Lower lobe of right lung (tissue), 2 donors: ENCODE measurements at regions not wholly inside any gene's neighbourhood (a gene's known extent, or its start where the extent isn't known, plus 50 kb on each side); places are given as distances from the start of the nearest gene placed in this dataset.
"Not testable (repeated sequence)": the region's sequence is repeated elsewhere in the genome, so short reads cannot be mapped to it uniquely, and the experiment has no call there.

Experiments
- ATAC-seq, 2 donors: fragments of 200-7000 bp; cut with Tn5 transposase; one replicate each; pipeline ENCODE4 v1.9.1; 2020 to 2022; ENCODE audit warnings: mild to moderate bottlenecking in 2 of 2, moderate library complexity in 2 of 2
- DNase-seq: peaks from one replicate; pipeline ENCODE4 v3.0.0-alpha.2; 2020
- H3K27ac ChIP-seq: fragments of 200-600 bp; one replicate; pipeline ENCODE4 v1.8.0; 2022
- H3K27me3 ChIP-seq: fragments of 200-600 bp; one replicate; pipeline ENCODE4 v1.8.0; 2022; ENCODE audit warnings: low read depth
- H3K36me3 ChIP-seq: fragments of 200-600 bp; one replicate; pipeline ENCODE4 v1.8.0; 2022; ENCODE audit warnings: mild to moderate bottlenecking
- H3K4me1 ChIP-seq: fragments of 200-600 bp; one replicate; pipeline ENCODE4 v1.8.0; 2022
- H3K4me3 ChIP-seq: fragments of 200-600 bp; one replicate; pipeline ENCODE4 v1.8.0; 2022; ENCODE audit warnings: mild to moderate bottlenecking
- H3K9me3 ChIP-seq: fragments of 200-600 bp; one replicate; pipeline ENCODE4 v1.8.0; 2022
- intact Hi-C: fragments of 100-400 bp; cut with DNase I; formaldehyde crosslinking; loops from one replicate; pipeline ENCODE4 v1.11.0; 2022
- TF ChIP-seq, protein P1 (sequence below): fragments of 200-600 bp; IDR thresholded peaks from one replicate; pipeline ENCODE4 v1.8.0; 2022; ENCODE audit warnings: antibody characterized with exemption, mild to moderate bottlenecking
- donor health status: DM: no; HTN: yes; CAD: no; lungs with severe emphysema.

DNA sequence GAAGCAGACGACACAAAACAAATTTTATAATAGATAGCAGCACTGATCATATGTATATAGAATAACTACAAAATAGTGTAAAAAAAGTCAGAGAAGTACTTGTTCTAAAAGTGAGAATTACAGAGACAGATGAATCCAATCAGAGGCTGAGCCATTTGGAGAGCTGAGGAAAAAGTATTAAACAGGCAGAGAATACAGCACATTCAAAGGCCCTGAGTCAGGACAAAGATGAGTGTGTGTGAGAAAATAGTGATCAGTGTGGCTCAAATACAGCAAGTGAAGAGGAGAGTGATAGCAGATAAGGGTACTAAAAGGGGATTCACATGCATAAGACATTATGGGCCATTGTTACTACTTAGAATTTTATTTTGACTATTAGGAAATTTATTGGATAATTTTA, 430.6 kb upstream of the BRINP3 start:
- H3K4me3 ChIP-seq, result no peak overlapping the region
- H3K4me1 ChIP-seq, result no peaks in the 10 kb centered on the region
- H3K27ac ChIP-seq, result no peak overlapping the region
- no peaks in the 10 kb centered on the region for H3K36me3 ChIP-seq
- ATAC-seq (no peak), DNase-seq (no peak)
- intact Hi-C loops, result no loop called here
- TF ChIP-seq, protein P1, sequence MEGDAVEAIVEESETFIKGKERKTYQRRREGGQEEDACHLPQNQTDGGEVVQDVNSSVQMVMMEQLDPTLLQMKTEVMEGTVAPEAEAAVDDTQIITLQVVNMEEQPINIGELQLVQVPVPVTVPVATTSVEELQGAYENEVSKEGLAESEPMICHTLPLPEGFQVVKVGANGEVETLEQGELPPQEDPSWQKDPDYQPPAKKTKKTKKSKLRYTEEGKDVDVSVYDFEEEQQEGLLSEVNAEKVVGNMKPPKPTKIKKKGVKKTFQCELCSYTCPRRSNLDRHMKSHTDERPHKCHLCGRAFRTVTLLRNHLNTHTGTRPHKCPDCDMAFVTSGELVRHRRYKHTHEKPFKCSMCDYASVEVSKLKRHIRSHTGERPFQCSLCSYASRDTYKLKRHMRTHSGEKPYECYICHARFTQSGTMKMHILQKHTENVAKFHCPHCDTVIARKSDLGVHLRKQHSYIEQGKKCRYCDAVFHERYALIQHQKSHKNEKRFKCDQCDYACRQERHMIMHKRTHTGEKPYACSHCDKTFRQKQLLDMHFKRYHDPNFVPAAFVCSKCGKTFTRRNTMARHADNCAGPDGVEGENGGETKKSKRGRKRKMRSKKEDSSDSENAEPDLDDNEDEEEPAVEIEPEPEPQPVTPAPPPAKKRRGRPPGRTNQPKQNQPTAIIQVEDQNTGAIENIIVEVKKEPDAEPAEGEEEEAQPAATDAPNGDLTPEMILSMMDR, result no peak
- H3K9me3 ChIP-seq, result no peaks in the 10 kb centered on the region
- no peaks in the 10 kb centered on the region for H3K27me3 ChIP-seq

DNA sequence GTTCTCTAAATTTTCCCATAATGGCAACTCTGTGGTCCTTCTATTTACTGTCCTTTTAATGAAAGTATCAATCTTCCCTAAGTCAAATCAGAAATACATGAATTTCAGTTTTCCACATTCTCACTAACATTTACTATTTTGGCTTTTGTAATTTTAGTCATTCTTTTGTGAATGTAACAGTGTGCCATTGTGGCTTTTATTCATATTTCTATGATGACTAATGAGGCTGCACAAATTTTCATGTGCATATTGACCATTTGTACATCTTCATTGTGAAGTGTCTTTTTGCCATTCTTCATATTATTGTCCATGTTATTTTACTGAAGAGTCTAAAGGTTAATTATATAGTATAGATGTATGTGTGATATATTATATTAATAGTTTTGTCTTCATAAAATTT, 431.0 kb upstream of the BRINP3 start:
- Histone ChIP-seq H3K4me1 (no peaks in the 10 kb centered on the region), H3K36me3 (no peaks in the 10 kb centered on the region), H3K27ac (no peak overlapping the region), H3K27me3 (no peaks in the 10 kb centered on the region), H3K9me3 (peaks cover under 1% of the 10 kb centered on the region), H3K4me3 (no peak overlapping the region)
- no peak for DNase-seq
- no peak for ATAC-seq
- intact Hi-C loops, result no loop called here
- TF ChIP-seq, protein P1, result no peak

- Histone ChIP-seq H3K9me3 (no peaks in the 10 kb centered on the region), H3K4me3 (no peak overlapping the region), H3K27me3 (no peaks in the 10 kb centered on the region), H3K36me3 (no peaks in the 10 kb centered on the region), H3K27ac (no peak overlapping the region), H3K4me1 (no peaks in the 10 kb centered on the region)
- ATAC-seq (no peak), DNase-seq (no peak)
- intact Hi-C loops, result no loop called here
- TF ChIP-seq, protein P1, result no peak
Observed at GRCh38 chr1:190935925-190936324, 458.3 kb upstream of the BRINP3 start.

DNA sequence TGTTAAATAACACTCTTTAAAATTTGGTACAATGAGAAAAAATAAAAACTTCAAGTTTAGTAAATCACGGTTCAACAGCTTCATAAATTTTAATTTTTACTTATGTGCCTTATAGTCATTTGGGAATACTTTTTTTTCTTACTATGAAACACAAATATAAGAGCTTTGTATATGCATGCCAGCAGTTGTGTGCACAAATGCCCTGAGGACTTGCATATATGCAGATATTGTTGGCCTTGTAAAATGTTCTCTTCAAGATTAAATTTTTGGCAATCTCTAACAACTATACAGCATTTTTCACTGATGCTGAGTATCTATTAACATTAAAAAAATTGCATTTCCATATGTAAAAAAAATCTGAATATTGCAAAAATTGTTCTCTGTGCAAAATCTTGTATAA, 458.7 kb upstream of the BRINP3 start:
- intact Hi-C loops, result no loop called here
- H3K27ac ChIP-seq, result no peak overlapping the region
- no peak for DNase-seq

GRCh38 chr1:190940951-190941350, 463.3 kb upstream of the BRINP3 start:
- TF ChIP-seq, protein P1, result no peak
- no peak for ATAC-seq
- Histone ChIP-seq H3K27ac (no peak overlapping the region), H3K4me3 (no peak overlapping the region), H3K36me3 (no peaks in the 10 kb centered on the region), H3K4me1 (no peaks in the 10 kb centered on the region), H3K9me3 (no peaks in the 10 kb centered on the region), H3K27me3 (no peaks in the 10 kb centered on the region)
- DNase-seq, result no peak
- intact Hi-C loops, result no loop called here

More for the DNA sequence above, 458.7 kb upstream of the BRINP3 start:
- no peak for ATAC-seq
- H3K4me3 ChIP-seq, result no peak overlapping the region
- TF ChIP-seq, protein P1, result no peak
- H3K4me1 ChIP-seq, result no peaks in the 10 kb centered on the region
- H3K9me3 ChIP-seq, result no peaks in the 10 kb centered on the region
- H3K36me3 ChIP-seq, result no peaks in the 10 kb centered on the region
- no peaks in the 10 kb centered on the region for H3K27me3 ChIP-seq

DNA sequence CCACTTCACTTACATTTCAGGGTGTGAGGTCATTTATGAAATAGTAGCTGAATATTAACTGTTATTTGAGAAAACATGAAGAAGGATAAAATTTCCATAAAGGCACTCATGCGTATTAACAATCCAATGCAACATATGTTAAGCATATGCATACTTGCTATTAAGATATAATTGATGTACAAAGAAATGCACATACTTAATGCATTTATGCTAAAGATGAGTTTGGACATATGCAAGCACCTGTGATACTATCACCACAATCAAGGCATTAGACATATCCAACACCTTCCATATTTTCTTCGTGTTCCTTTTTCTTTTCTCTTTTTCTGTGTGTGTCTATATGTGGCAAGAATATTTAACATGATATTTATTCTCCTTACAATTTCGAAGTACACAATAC, 464.8 kb upstream of the BRINP3 start:
- intact Hi-C loops, result no loop called here
- Histone ChIP-seq H3K27me3 (no peaks in the 10 kb centered on the region), H3K4me3 (no peak overlapping the region), H3K27ac (no peak overlapping the region), H3K36me3 (no peaks in the 10 kb centered on the region), H3K9me3 (no peaks in the 10 kb centered on the region), H3K4me1 (no peaks in the 10 kb centered on the region)
- TF ChIP-seq, protein P1, result no peak
- DNase-seq (no peak), ATAC-seq (no peak)

- H3K4me1 ChIP-seq, ATAC-seq, H3K9me3 ChIP-seq, H3K27me3 ChIP-seq, H3K27ac ChIP-seq, DNase-seq, H3K4me3 ChIP-seq, intact Hi-C loops, H3K36me3 ChIP-seq: not testable (repeated sequence)
Observed at GRCh38 chr1:190943722-190944121, 466.1 kb upstream of the BRINP3 start.
